A549 (cell line): ENCODE measurements at regions not wholly inside any gene's neighbourhood (a gene's known extent, or its start where the extent isn't known, plus 50 kb on each side); places are given as distances from the start of the nearest gene placed in this dataset.
"Not testable (repeated sequence)": the region's sequence is repeated elsewhere in the genome, so short reads cannot be mapped to it uniquely, and the experiment has no call there.

Source experiments
- ATAC-seq, 2 experiments: fragments of 200-7000 bp in 1 of 2; fragments of >200 bp in 1 of 2; cut with Nextera tagmentation in 1 of 2; cut with Tn5 transposase in 1 of 2; 3 replicates each; pipeline versions ENCODE4 v1.8.0 to v1.9.1; 2018 to 2020; ENCODE audit warnings: mild to moderate bottlenecking in 1 of 2, moderate library complexity in 1 of 2
- CTCF ChIA-PET: fragments of 300-600 bp; sonication (Branson Sonifier 250); formaldehyde crosslinking; extraction: SDS; loops from one replicate; lab custom pipeline; 2021; ENCODE audit warnings: antibody characterized with exemption, inconsistent platforms; lab: Yijun Ruan, JAX
- POLR2A ChIA-PET: fragments of 350-600 bp; formaldehyde crosslinking; extraction: SDS; loops from one replicate; lab custom pipeline; 2021; ENCODE audit warnings: antibody characterized with exemption, inconsistent platforms; lab: Yijun Ruan, JAX
- DNase-seq, 2 experiments: peaks; one replicate each; pipeline versions ENCODE4 v3.0.0 to v3.0.0-alpha.2; 2011 to 2016; ENCODE audit warnings: low read depth in 1 of 2, low spot score in 1 of 2
- FAIRE-seq: peaks from 2 replicates; lab custom pipeline; 2011; peaks lifted over from hg19 to GRCh38; lab: Jason Lieb, UNC
- H3K27ac ChIP-seq, 2 experiments: fragments of >200 bp; sonication (Bioruptor Twin); formaldehyde crosslinking; 3 replicates each; pipeline ENCODE4 v1.5.1; 2016 to 2017
- H3K4me1 ChIP-seq: fragments of >200 bp; sonication (Bioruptor Twin); formaldehyde crosslinking; 3 replicates; pipeline ENCODE4 v1.6.1; 2016
- H3K4me2 ChIP-seq: fragments of >200 bp; sonication (Bioruptor Twin); formaldehyde crosslinking; 3 replicates; pipeline ENCODE4 v1.6.1; 2016
- H3K4me3 ChIP-seq: fragments of >200 bp; sonication (Bioruptor Twin); formaldehyde crosslinking; 3 replicates; pipeline ENCODE4 v1.5.1; 2016
- H3K9me3 ChIP-seq: fragments of >200 bp; sonication (Bioruptor Twin); formaldehyde crosslinking; 3 replicates; pipeline ENCODE4 v1.6.1; 2016
- WGBS: methylation state at CpG from one replicate; pipeline ENCODE4 v1.1.6; 2017; ENCODE audit errors: missing lambda C conversion rate; 5-methylcytosine and 5-hydroxymethylcytosine counted together

GRCh38 chr22:15823178-15823577 is 133.4 kb downstream of the POTEH start:
- DNase-seq, H3K4me3 ChIP-seq, FAIRE-seq, CTCF ChIA-PET, H3K9me3 ChIP-seq, POLR2A ChIA-PET, H3K4me1 ChIP-seq, H3K27ac ChIP-seq, H3K4me2 ChIP-seq: not testable (repeated sequence)
- peak in 1 of 2 experiments; percentile 29; a peak in 3 of 6 replicates for ATAC-seq
- 86% methylated on average over 9 of the region's 12 CpGs for WGBS

DNA sequence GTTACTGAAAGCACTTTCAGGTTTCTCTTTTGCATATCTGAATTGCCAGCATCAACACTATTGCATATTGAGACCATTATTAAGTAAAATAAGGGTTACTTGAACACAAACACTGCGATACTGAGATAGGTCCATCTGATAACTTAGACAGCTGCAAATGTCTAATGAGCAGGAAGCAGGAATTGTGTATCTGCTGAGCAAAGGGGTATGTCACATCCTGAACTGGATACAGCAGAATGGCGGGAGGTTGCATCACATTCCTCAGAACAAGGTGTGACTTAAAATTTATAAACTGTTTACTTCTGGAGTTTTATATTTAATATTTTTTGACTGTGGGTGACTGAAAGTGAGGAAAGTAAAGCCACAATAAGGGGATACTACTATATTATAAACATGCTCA is 142.4 kb downstream of the POTEH start:
- 64% methylated on average over 2 of the region's 2 CpGs for WGBS

DNA sequence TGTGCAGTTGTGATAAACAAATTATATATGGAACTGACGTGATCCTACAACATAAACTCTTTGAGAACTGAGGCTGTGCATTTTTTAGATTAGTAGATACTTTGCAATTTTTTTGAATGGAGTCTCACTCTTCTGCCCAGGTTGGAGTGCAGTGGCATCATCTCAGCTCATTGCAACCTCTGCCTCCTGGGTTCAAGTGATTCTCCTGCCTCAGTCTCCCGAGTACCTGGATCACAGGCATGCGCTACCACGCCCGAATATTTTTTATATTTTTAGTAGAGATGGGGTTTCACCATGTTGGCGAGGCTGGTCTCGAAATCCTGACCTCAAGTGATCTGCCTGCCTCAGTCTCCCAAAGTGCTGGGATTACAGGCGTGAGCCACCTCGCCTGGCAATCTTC is 145.9 kb downstream of the POTEH start:
- DNase-seq, H3K4me3 ChIP-seq, H3K4me2 ChIP-seq, POLR2A ChIA-PET, CTCF ChIA-PET, H3K4me1 ChIP-seq, H3K9me3 ChIP-seq, FAIRE-seq, ATAC-seq, H3K27ac ChIP-seq: not testable (repeated sequence)
- WGBS, result 67% methylated on average over 9 of the region's 9 CpGs

More for the DNA sequence above, 142.4 kb downstream of the POTEH start:
- H3K4me3 ChIP-seq, H3K4me2 ChIP-seq, FAIRE-seq, H3K4me1 ChIP-seq, CTCF ChIA-PET, H3K27ac ChIP-seq, H3K9me3 ChIP-seq, ATAC-seq, POLR2A ChIA-PET, DNase-seq: not testable (repeated sequence)

DNA sequence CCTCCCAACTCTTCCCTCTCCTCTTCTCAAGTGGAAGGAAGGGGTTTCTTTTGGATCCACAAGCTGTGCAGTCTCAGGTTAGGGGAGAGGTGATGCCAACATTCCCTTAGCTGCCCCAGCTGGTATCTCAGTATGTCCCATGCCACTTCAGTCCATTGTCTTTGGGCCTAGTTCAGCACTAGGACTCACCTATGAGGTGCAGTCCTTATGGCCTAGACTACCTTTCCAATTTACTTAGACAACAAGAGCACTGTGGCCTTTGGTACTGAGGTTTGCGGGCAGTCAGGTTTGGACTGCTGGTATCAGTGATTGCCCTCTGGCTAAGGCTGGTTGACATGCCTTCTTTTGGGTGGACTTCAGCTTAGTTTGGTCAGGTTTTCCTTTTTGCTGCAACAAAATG is 159.9 kb downstream of the POTEH start:
- H3K27ac ChIP-seq, H3K4me1 ChIP-seq, DNase-seq, H3K9me3 ChIP-seq, H3K4me2 ChIP-seq, POLR2A ChIA-PET, FAIRE-seq, H3K4me3 ChIP-seq, CTCF ChIA-PET: not testable (repeated sequence)
- peak; percentile 12 to 46; a peak in 3 of 6 replicates for ATAC-seq
- WGBS, result 85% methylated on average over 1 of the region's 1 CpG

DNA sequence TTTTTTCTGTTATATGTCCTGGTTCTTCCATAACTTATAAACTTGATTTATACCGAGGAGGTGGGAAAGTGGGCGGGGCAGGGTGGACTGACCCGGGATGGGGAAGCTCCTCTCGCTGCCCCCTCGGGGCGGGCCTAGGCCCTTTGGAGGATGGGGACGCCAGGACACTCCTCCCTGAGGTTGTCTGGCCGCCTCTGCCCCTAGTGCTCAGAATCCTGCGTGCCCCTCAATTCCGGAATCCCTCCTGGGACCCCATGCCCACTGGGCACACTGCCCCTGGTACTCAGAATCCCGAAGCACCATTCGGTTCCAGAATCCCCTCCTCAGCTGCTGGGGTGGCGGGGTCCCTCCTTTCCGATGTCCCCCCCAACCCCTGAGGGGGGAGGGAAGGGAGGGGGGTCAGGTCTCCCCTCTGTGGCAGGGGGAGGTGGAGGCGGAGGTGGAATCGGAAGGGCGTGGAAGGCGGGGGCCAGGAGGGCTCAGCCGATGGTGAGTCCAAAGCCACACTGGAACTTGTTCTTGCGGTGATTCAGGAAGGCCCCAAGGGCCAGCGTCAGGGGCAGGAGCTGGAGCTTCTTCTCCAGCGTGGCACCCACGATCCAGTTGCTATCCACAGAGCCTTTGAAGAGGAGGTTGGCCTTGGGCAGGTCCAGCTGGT is 164.0 kb downstream of the POTEH start:
- H3K4me2 ChIP-seq, H3K9me3 ChIP-seq, CTCF ChIA-PET, H3K27ac ChIP-seq, POLR2A ChIA-PET, DNase-seq, FAIRE-seq, H3K4me1 ChIP-seq, H3K4me3 ChIP-seq: not testable (repeated sequence)
- ATAC-seq, result peak; percentile 11 to 24; a peak in 1 of 6 replicates
- 64% methylated on average over 11 of the region's 23 CpGs for WGBS

- CTCF ChIA-PET, FAIRE-seq, H3K9me3 ChIP-seq, DNase-seq, H3K4me1 ChIP-seq, H3K4me3 ChIP-seq, POLR2A ChIA-PET, H3K27ac ChIP-seq, H3K4me2 ChIP-seq: not testable (repeated sequence)
- 76% methylated on average over 10 of the region's 17 CpGs for WGBS
- peak in 1 of 2 experiments; percentile 40; a peak in 2 of 6 replicates for ATAC-seq
These were observed 164.6 kb downstream of the POTEH start for GRCh38 chr22:15854421-15854820.

DNA sequence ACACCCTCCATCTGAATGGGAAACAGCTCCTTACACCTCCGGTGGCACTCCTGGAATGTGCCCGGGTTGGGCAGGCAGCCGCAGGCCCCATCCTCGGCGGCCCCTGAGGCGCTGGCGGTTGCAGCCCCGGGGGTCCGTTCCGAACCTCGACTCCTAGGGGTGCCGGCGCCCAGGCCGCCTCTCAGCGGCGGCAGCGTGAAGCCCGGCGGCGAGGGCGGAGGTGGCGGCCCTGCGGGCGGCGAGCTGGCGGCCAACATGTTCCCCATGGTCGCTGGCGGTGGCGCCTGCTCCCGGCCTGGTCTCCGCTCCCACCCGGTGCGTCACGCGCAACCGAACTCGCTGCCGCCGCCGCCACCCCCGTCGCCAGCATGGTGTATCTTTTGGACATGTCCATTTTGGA is 165.2 kb downstream of the POTEH start:
- FAIRE-seq, ATAC-seq, H3K4me3 ChIP-seq, H3K9me3 ChIP-seq, H3K4me2 ChIP-seq, H3K27ac ChIP-seq, CTCF ChIA-PET, H3K4me1 ChIP-seq, POLR2A ChIA-PET, DNase-seq: not testable (repeated sequence)
- whole genome bisulfite sequencing, result 78% methylated on average over 23 of the region's 42 CpGs

DNA sequence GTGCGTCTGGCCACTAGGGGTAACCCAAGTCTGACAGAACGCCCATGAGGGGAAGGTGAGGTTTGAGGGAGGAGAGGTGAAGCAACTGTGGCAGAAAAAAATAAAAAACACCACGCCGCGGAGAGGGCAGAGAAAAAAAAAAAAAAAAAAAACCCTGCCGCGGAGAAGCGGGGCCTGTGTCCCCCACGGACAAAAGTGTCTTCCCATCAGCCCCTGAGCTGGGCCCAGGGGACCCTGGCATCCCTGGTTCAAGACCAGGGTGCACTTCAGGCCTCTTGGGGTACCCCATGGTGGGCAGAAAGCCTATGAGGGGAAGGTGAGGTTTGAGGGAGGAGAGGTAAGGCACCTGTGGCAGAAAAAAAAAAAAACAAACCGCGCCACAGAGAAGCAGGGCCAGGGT is 191.1 kb downstream of the POTEH start:
- H3K4me3 ChIP-seq, H3K9me3 ChIP-seq, DNase-seq, CTCF ChIA-PET, POLR2A ChIA-PET, H3K27ac ChIP-seq, H3K4me2 ChIP-seq, FAIRE-seq, ATAC-seq, H3K4me1 ChIP-seq: not testable (repeated sequence)
- 76% methylated on average over 4 of the region's 11 CpGs for WGBS

- H3K27ac ChIP-seq, POLR2A ChIA-PET, H3K4me3 ChIP-seq, ATAC-seq, FAIRE-seq, CTCF ChIA-PET, H3K9me3 ChIP-seq, H3K4me2 ChIP-seq, DNase-seq, H3K4me1 ChIP-seq: not testable (repeated sequence)
- 9% methylated on average over 1 of the region's 2 CpGs for WGBS
These were observed 214.5 kb downstream of the POTEH start for GRCh38 chr22:15904326-15904725.

DNA sequence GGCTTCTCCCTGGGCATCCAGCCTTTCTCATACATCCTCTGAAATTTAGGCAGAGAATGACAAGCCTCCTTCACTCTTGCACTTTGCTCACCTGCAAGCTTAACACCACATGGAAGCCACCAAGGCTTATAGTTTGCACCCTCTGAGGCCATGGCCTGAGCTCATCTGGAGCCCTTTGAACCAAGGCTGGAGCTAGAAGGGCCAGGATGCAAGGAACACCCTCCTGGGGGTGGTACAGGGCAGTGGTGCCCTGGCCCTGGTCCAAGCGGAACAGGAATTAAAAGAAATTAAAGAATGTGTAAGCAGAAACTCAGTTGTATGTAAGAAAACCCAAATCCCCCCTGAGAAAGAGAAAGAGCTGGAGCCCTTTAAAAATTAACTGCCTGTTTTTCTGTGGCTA is 221.9 kb downstream of the POTEH start:
- H3K9me3 ChIP-seq, H3K4me2 ChIP-seq, FAIRE-seq, DNase-seq, H3K4me1 ChIP-seq, H3K4me3 ChIP-seq, ATAC-seq, POLR2A ChIA-PET, CTCF ChIA-PET, H3K27ac ChIP-seq: not testable (repeated sequence)
- WGBS, result 82% methylated on average over 1 of the region's 1 CpG

DNA sequence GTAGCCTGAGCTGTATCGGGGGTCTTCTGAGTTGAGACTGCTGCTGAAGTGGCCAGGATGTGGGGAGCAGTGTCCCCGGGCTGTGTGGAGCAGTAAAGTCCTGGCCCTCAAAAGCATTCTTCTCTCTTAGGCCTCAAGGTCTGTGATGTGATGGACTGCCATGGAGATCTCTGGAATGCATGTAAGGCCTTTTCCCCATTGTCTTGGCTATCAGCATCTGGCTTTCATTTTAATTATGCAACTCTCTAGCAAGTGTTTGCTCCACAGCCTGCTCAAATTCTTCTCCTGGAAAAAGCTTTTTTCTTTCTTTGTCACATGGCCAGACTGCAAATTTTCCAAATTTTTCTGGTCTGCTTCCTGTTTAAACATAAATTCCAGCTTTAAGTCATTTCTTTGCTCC is 229.3 kb downstream of the POTEH start:
- POLR2A ChIA-PET, CTCF ChIA-PET, H3K4me1 ChIP-seq, H3K4me3 ChIP-seq, ATAC-seq, FAIRE-seq, H3K9me3 ChIP-seq, DNase-seq, H3K27ac ChIP-seq, H3K4me2 ChIP-seq: not testable (repeated sequence)
- 10% methylated on average over 2 of the region's 2 CpGs for WGBS

DNA sequence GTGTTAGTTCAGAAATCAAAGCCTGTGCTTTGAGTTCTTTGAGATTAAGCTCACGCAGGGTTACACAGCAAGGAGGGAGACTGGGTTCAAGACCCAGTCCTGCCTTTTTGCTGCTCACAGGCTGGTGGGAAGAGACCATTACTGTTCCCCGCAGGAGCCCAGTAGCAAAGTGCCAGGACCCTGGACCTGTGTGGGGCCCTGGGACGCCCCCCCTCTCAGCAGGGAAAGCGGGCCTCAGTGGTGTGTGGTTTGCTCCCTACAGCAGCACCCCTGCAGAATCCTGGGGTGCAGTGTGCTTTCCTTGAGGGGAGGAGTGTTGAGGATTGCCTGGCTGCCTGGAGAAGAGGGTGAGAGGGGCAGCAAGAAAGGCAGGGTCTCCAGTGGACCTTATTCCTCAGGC is 231.1 kb downstream of the POTEH start:
- 64% methylated on average over 4 of the region's 4 CpGs for WGBS
- H3K9me3 ChIP-seq, POLR2A ChIA-PET, H3K4me3 ChIP-seq, H3K27ac ChIP-seq, DNase-seq, ATAC-seq, H3K4me1 ChIP-seq, CTCF ChIA-PET, H3K4me2 ChIP-seq, FAIRE-seq: not testable (repeated sequence)
